Retinal pigment epithelial cell (primary cell): ENCODE measurements at regions not wholly inside any gene's neighbourhood (a gene's known extent, or its start where the extent isn't known, plus 50 kb on each side); places are given as distances from the start of the nearest gene placed in this dataset.

Experiments
- DNase-seq: peaks from one replicate; pipeline ENCODE4 v3.0.0-alpha.2; 2010; ENCODE audit warnings: low read depth
- H3K4me3 ChIP-seq: 2 replicates; pipeline ENCODE4 v1.5.1; 2011; ENCODE audit warnings: mild to moderate bottlenecking, low read length, control low read depth, moderate library complexity
- CTCF ChIP-seq: conservative IDR thresholded peaks from 2 replicates; pipeline ENCODE4 v1.5.1; 2011; ENCODE audit warnings: low read depth, low read length, control low read depth, inconsistent platforms

GRCh38 chr4:175891851-175892250, 79.8 kb upstream of the GPM6A start:
- DNase-seq, result no peak
- H3K4me3 ChIP-seq, result no peak overlapping the region
- peak; percentile 51 for TF ChIP-seq CTCF

GRCh38 chr4:175905925-175906324, 93.9 kb upstream of the GPM6A start:
- H3K4me3 ChIP-seq, result no peak overlapping the region
- no peak for TF ChIP-seq CTCF
- no peak for DNase-seq

- TF ChIP-seq CTCF, result no peak
- H3K4me3 ChIP-seq, result no peak overlapping the region
- no peak for DNase-seq
Observed at GRCh38 chr4:175906384-175906783, 94.3 kb upstream of the GPM6A start.

- TF ChIP-seq CTCF, result no peak
- DNase-seq, result no peak
- H3K4me3 ChIP-seq, result no peak overlapping the region
Observed at GRCh38 chr4:175910700-175911099, 98.6 kb upstream of the GPM6A start.

- no peak overlapping the region for H3K4me3 ChIP-seq
- TF ChIP-seq CTCF, result no peak
- DNase-seq, result no peak
Observed at GRCh38 chr4:175916626-175917351, 104.7 kb upstream of the GPM6A start.

- TF ChIP-seq CTCF, result no peak
- H3K4me3 ChIP-seq, result no peak overlapping the region
- DNase-seq, result no peak
Observed at GRCh38 chr4:175927121-175927520, 115.1 kb upstream of the GPM6A start.

- DNase-seq, result no peak
- H3K4me3 ChIP-seq, result no peak overlapping the region
- TF ChIP-seq CTCF, result no peak
Observed at GRCh38 chr4:175929441-175929840, 117.4 kb upstream of the GPM6A start.
